H1 (cell line): ENCODE measurements at regions not wholly inside any gene's neighbourhood (a gene's known extent, or its start where the extent isn't known, plus 50 kb on each side); places are given as distances from the start of the nearest gene placed in this dataset.

Experiments used
- CEBPB ChIP-seq: IDR thresholded peaks from 2 replicates; pipeline ENCODE4 v1.6.1; 2012; ENCODE audit warnings: low read depth, low read length
- CTCF ChIP-seq, 3 experiments: IDR thresholded peaks; 1 replicate in 2 of 3; 2 replicates in 1 of 3; pipeline versions ENCODE4 v1.5.1 to v1.6.1; 2011; ENCODE audit warnings: low read length in 3 of 3, mild to moderate bottlenecking in 3 of 3, inconsistent platforms in 2 of 3, low read depth in 1 of 3, moderate library complexity in 1 of 3; ENCODE audit not compliant: insufficient read depth in 1 of 3; ENCODE audit errors: control extremely low read depth in 1 of 3
- E2F6 ChIP-seq: IDR thresholded peaks from 2 replicates; pipeline ENCODE4 v1.6.1; 2012; ENCODE audit warnings: inconsistent platforms
- HDAC2 ChIP-seq, 2 experiments: fragments of 300-600 bp in 1 of 2; sonication (generic) in 1 of 2; IDR thresholded peaks; 2 replicates each; pipeline ENCODE4 v1.6.1; 2011 to 2012; ENCODE audit warnings: low read depth in 2 of 2, low read length in 2 of 2, mild to moderate bottlenecking in 2 of 2, moderate library complexity in 2 of 2, borderline replicate concordance in 1 of 2, inconsistent platforms in 1 of 2
- KDM5A ChIP-seq: fragments of 200-600 bp; IDR thresholded peaks from 2 replicates; pipeline ENCODE4 v1.7.1; 2012; ENCODE audit warnings: mild to moderate bottlenecking, low read length, inconsistent platforms, mixed read lengths
- NRF1 ChIP-seq: IDR thresholded peaks from 2 replicates; pipeline ENCODE4 v1.6.1; 2011; ENCODE audit warnings: mild to moderate bottlenecking, low read depth, low read length, improper control_type of control experiment
- POLR2A ChIP-seq, 2 experiments: IDR thresholded peaks; 1 replicate in 1 of 2; 2 replicates in 1 of 2; pipeline ENCODE4 v1.6.1; 2011; ENCODE audit warnings: low read depth in 2 of 2, low read length in 2 of 2, mild to moderate bottlenecking in 2 of 2; ENCODE audit errors: control extremely low read depth in 1 of 2
- RNF2 ChIP-seq: fragments of 200-900, 300-1000 bp; sonication (generic); IDR thresholded peaks from 2 replicates; pipeline ENCODE4 v1.7.1; 2016; ENCODE audit warnings: borderline replicate concordance, low read depth, mild to moderate bottlenecking, antibody characterized with exemption, low read length; ENCODE audit not compliant: poor library complexity, severe bottlenecking; ENCODE audit errors: missing control alignments
- SIN3A ChIP-seq, 2 experiments: IDR thresholded peaks in 1 of 2; conservative IDR thresholded peaks in 1 of 2; 2 replicates each; pipeline ENCODE4 v1.6.1; 2011 to 2012; ENCODE audit warnings: low read length in 2 of 2, improper control_type of control experiment in 1 of 2, low read depth in 1 of 2, mild to moderate bottlenecking in 1 of 2
- SIRT6 ChIP-seq: IDR thresholded peaks from one replicate; pipeline ENCODE4 v1.7.1; 2012; ENCODE audit warnings: low read length, inconsistent platforms
- SP2 ChIP-seq: IDR thresholded peaks from 2 replicates; pipeline ENCODE4 v1.6.1; 2012; ENCODE audit warnings: mild to moderate bottlenecking, low read length, inconsistent platforms
- SRF ChIP-seq: IDR thresholded peaks from 2 replicates; pipeline ENCODE4 v1.6.1; 2011; ENCODE audit warnings: mild to moderate bottlenecking, low read depth, low read length, moderate library complexity
- TAF1 ChIP-seq: IDR thresholded peaks from 2 replicates; pipeline ENCODE4 v1.6.1; 2011; ENCODE audit warnings: mild to moderate bottlenecking, low read depth, low read length
- USF2 ChIP-seq: IDR thresholded peaks from 2 replicates; pipeline ENCODE4 v1.6.1; 2011; ENCODE audit warnings: low read length, improper control_type of control experiment
- ZNF274 ChIP-seq: IDR thresholded peaks from 2 replicates; pipeline ENCODE4 v1.7.0; 2012; ENCODE audit warnings: low read length, borderline replicate concordance; ENCODE audit errors: extremely low read depth

- TF ChIP-seq RNF2 (no peak), NRF1 (no peak), ZNF274 (no peak), USF2 (no peak), CTCF (IDR thresholded peaks at IDR 0.05; ENCODE audit: control extremely low read depth in 1 of 3, insufficient read depth in 1 of 3, low read depth in 1 of 3, low read length in 3 of 3) (no peak), SIRT6 (no peak), SP2 (no peak), E2F6 (no peak), TAF1 (no peak), HDAC2 (IDR thresholded peaks at IDR 0.05; ENCODE audit: borderline replicate concordance in 1 of 2, low read depth in 2 of 2, low read length in 2 of 2) (no peak), POLR2A (IDR thresholded peaks at IDR 0.05; ENCODE audit: control extremely low read depth in 1 of 2, low read depth in 2 of 2, low read length in 2 of 2) (no peak), SIN3A (conservative IDR thresholded peaks at IDR 0.05 in 1 of 2, IDR thresholded peaks at IDR 0.05 in 1 of 2; ENCODE audit: low read depth in 1 of 2, low read length in 2 of 2) (no peak), KDM5A (no peak), SRF (no peak), CEBPB (no peak)
- TF ChIP-seq, all 59 proteins: peak for 0
Observed at GRCh38 chr4:45280121-45280520, 553.8 kb upstream of the GNPDA2 start (continued).
